Fibroblast of skin of right quadriceps (primary cell): ENCODE measurements at regions not wholly inside any gene's neighbourhood (a gene's known extent, or its start where the extent isn't known, plus 50 kb on each side); places are given as distances from the start of the nearest gene placed in this dataset.
"Not testable (repeated sequence)": the region's sequence is repeated elsewhere in the genome, so short reads cannot be mapped to it uniquely, and the experiment has no call there.

ENCODE experiments used
- DNase-seq: peaks from one replicate; pipeline ENCODE4 v3.0.0-alpha.2; 2013

DNA sequence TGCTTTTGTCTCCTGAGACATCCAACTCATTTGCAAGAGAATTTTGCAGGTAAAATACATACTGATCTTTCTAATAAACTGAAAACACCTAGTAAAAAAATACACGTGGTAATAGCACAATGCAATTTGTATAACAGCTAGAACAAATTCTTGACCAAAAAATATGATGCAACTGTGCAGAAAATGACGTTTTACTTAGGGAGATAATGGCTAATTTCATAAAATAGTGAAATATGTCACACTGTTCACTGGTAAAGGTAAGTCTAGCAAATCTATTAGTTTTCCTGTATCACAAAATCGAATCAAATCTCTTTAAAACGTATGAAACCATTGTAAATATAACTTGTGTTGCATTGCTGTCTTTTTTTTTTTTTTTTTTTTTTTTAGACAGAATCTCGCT is 130.0 kb downstream of the VPREB1 start:
- no peak for DNase-seq

DNA sequence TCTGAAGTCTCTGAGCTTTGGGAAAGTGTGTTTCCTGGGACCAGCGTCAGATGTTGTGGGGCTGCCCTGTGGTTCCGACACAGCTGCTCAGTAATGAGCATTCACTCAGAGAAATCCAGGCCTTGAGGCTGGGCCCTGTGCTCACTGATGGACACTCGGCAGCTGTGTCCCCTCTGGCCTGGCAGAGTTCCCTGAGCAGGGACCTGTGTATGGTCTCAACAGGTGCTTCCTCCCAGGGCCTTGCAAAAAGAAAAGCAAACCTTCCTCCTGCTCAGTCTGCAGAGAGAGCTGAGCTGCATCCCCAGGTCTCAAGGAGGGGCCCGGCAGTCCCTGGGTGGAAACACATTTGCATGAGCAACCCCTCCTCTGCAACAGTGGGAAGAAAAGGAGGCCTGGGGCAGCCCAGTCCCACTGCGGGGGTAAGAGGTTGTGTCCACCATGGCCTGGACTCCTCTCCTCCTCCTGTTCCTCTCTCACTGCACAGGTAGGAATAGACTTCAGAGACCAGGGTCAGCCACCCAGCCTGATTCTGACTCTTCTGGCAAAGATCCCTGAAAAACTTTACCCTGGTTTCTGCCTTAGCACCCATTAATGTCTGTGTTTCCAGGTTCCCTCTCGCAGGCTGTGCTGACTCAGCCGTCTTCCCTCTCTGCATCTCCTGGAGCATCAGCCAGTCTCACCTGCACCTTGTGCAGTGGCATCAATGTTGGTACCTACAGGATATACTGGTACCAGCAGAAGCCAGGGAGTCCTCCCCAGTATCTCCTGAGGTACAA is 131.2 kb downstream of the VPREB1 start:
- no peak for DNase-seq

GRCh38 chr22:22376352-22376706 is 131.7 kb downstream of the VPREB1 start:
- no peak for DNase-seq

DNA sequence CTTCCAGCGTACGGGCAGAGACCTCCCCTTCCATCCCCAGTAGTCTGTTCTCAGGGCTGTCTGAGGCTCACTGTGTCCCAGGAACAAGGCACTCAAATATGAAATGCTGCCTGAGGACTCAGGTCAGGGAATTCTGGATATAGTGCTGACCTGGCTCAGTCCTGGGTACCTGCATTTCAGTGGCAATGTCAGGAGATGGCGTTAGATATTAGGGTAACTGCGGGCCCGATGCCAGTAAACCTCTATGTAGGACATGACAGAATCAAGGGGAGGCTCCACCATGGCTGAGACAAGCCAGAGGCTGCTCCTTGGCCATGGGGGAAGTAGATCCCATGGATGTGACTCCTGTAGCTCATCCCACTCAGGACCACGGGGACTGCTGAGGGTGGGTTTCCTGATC is 131.7 kb downstream of the ZNF280B start:
- not testable (repeated sequence) for DNase-seq

- DNase-seq, result no peak
These were observed 131.2 kb downstream of the ZNF280B start for GRCh38 chr22:22377335-22377734.

- DNase-seq, result no peak
These were observed 129.8 kb downstream of the ZNF280B start for GRCh38 chr22:22378446-22379415.

GRCh38 chr22:22380098-22381030 is 128.2 kb downstream of the ZNF280B start:
- DNase-seq, result no peak

GRCh38 chr22:22381292-22381691 is 127.2 kb downstream of the ZNF280B start:
- not testable (repeated sequence) for DNase-seq

DNA sequence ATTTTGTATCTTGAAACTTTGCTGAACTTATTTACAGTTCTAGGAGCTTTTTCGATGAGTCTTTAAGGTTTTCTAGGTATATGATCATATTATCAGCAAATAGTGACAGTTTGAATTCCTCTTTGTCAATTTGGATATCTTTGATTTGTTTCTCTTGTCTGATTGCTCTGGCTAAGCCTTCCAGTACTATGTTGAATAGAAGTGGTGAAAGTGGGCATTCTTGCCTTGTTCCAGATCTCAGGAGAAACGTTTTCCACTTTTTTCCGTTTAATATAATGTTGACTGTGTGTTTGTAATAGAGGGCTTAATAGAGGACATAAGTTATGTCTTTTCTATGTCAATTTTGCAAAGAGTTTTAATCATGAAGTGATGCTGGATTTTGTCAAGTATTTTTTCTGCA is 124.3 kb downstream of the ZNF280B start:
- no peak for DNase-seq

DNA sequence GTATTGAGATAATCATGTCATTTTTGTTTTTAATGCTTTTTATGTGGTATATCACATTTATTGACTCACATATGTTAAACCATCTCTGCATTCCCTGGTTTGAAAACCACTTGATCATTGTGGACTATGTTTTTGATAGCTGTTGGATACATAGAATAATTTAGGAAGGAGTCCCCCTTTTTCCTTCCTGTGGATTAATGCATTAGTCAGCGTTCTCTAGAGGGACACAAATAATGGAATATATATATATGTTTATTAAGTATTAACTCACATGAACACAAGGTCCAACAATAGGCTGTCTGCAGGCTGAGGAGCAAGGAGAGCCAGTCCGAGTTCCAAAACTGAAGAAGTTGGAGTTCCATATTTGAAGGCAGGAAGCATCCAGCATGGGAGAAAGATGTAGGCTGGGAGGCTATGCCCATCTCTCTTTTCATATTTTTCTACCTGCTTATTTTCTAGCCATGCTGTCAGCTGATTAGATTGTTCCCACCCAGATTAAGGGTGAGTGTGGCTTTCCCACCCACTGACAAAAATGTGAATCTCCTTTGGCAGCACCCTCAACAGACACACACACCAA is 123.8 kb downstream of the ZNF280B start:
- no peak for DNase-seq

DNA sequence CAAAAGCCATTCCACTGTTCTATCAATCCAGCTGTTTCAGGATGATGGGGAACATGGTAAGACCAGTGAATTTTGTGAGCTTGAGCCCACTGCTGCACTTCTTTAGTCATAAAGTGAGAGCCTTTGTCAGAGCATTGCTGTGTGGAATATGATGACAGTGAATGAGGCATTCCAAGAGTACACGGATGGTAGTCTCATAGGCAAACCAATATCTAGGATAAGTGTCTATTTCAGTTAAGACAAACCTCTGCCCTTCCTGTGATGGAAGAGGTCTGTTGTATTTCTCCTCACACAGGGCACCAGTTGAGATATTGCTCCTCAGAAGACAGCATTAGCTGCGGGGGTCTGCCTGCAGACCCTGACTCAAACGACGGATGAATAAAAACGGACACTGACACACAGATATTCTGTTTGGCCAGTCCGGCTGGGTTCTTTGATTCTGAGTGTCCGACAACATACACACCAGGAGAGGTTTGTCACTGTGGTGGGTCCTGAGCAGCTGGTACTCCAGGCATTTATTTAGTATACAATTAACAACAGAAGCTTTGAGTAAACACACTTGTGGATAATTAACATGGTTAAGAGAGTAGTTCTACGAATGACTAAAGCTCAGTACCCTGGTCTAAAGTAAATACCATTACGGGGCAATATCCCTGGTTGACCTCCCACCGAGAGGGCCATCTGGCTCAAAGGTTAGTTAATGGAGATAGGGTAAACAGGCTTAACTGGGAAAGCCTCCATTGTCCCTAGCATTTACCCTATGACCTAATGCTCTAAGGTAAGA is 121.7 kb downstream of the ZNF280B start:
- DNase-seq, result no peak

DNA sequence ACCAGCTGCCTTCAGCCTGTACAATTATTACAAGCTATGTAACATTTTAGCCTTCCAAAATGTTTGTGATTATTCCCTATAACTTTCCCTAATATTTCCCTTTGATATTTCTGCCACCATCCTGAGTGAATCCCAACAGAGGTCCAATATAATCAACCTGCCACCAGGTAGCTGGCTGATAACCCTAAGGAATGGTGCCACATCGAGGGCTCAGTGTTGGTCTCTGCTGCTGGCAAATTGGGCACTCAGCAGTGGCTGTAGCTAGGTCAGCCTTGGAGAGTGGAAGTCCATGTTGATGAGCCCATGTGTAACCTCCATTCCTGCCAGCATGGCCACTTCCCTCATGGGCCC is 121.2 kb downstream of the ZNF280B start:
- no peak for DNase-seq

- DNase-seq, result no peak
These were observed 120.5 kb downstream of the ZNF280B start for GRCh38 chr22:22388090-22388489.

DNA sequence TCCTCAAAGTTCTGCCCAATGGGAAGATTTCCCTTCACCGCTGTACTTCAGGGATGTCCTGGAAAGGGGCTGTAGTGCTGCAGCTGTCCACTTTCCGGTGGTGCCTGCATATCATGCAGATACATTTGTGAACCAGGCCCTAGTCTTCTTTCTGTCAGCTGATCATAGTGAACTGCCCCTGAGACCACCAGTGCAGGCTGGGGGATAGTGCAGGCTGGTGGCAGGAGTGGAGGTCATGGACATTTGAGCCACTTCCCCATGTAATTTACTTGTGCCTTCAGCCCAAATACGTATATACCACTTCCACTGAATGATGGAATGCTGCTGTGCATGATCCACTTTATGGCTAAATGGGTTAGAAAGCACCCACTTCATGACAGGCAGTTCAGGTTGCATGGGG is 120.0 kb downstream of the ZNF280B start:
- no peak for DNase-seq

- DNase-seq, result no peak
These were observed 119.1 kb downstream of the ZNF280B start for GRCh38 chr22:22389467-22389866.

- DNase-seq, result no peak
These were observed 117.6 kb downstream of the ZNF280B start for GRCh38 chr22:22390989-22391388.

GRCh38 chr22:22391543-22391942 is 117.0 kb downstream of the ZNF280B start:
- no peak for DNase-seq

GRCh38 chr22:22392131-22392530 is 116.4 kb downstream of the ZNF280B start:
- DNase-seq, result no peak

- DNase-seq, result no peak
These were observed 114.0 kb downstream of the ZNF280B start for GRCh38 chr22:22394591-22394990.

DNA sequence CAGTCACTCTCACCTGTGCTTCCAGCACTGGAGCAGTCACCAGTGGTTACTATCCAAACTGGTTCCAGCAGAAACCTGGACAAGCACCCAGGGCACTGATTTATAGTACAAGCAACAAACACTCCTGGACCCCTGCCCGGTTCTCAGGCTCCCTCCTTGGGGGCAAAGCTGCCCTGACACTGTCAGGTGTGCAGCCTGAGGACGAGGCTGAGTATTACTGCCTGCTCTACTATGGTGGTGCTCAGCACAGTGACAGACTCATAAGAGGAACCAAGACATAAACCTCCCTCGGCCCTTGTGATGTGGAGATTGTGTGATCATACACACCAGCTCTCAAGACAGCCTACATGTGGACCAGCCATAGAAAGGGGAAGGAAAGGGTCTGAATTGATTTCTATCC is 113.3 kb downstream of the ZNF280B start:
- no peak for DNase-seq

DNA sequence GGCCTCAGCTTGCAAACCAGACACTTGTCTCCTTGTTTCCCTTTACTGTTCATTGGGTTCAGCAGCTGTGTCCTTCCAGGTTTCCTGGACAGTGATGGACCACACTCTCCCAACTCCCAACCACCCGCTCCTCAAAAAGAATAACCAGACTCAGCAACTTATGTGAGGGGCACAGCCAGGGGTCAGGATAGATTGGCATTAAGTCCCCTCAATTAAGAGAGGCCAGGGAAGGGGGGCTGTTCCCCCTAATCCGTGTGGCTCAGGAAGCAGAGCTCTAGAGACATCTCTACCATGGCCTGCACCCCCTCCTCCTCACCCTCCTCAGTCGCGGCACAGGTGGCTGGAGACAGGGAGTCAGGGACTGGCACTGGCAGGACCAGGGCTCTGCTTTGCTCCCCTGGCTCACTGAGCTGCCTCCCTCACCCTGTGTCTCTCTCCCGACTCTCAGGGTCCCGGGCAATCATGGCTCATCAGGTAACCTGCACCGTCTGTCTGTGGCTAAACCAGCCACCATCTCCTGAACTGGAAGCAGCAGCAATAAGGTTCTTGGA is 111.7 kb downstream of the ZNF280B start:
- DNase-seq, result no peak
